ENCODE measurements at regions not wholly inside any gene's neighbourhood (a gene's known extent, or its start where the extent isn't known, plus 50 kb on each side); places are given as distances from the start of the nearest gene placed in this dataset.
"Not testable (repeated sequence)": the region's sequence is repeated elsewhere in the genome, so short reads cannot be mapped to it uniquely, and the experiment has no call there.

DNA sequence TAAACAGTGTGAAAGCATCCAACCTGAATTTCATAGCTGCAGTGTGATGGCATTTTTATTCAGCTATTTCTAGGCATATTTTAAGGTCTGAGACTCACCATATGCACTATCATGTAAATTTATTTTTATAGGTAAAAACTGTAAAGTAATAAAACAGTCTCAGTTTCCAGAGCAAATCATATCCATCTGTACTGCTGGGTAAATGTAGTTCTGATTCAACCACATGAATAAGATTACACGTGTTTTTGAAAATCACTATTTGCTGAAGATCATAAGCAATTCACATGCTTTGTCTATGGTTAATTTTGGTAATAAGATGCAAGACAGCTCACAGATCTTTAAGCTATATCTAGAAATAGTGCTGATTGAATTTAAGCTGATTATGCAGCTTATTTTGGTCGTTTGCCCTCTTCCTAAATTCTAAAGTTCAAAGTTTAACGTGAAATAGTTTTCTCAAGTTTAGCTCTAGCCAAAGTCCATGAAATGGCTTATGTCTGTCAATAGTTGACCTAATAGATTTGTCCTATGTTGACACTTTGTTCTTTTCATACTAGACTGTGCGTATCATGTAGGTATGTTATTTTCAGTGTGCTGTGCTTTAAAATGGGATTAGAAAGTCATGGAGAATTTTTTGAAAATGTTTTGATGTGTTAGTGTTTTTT lies 489.0 kb downstream of the USP25 start:
- no peaks in the 10 kb centered on the region for H3K9me3 ChIP-seq
- no peak overlapping the region for H3K4me3 ChIP-seq
- ATAC-seq: no peak
- H3K4me1 ChIP-seq: peaks cover 0 to 31% (median 8%) of the 10 kb centered on the region in 9 donors
- no peak overlapping the region for H3K27ac ChIP-seq
- intact Hi-C loops (cut with DNase I): loop anchor here in 1 of 10 donors (10.0 kb wide), 1 partner anchor 216 kb away; no protein-coding TSS in a partner anchor
- WGBS, 2 donors: 92 to 95% methylated on average over 4 of the region's 4 CpGs
- TF ChIP-seq CTCF (IDR thresholded peaks at IDR 0.05): no peak
- DNase-seq: no peak
- H3K36me3 ChIP-seq: no peaks in the 10 kb centered on the region
- no peaks in the 10 kb centered on the region for H3K27me3 ChIP-seq

- intact Hi-C loops (cut with DNase I); DNase-seq; H3K36me3 ChIP-seq; H3K27me3 ChIP-seq; ATAC-seq; H3K27ac ChIP-seq; H3K4me3 ChIP-seq; H3K4me1 ChIP-seq: not testable (repeated sequence)
- 81% methylated on average over 3 of the region's 3 CpGs for WGBS, 2 donors
- peaks cover 0 to 27% (median 4%) of the 10 kb centered on the region in 11 donors for H3K9me3 ChIP-seq
Measured at GRCh38 chr21:16224756-16225155, 495.0 kb downstream of the USP25 start.

DNA sequence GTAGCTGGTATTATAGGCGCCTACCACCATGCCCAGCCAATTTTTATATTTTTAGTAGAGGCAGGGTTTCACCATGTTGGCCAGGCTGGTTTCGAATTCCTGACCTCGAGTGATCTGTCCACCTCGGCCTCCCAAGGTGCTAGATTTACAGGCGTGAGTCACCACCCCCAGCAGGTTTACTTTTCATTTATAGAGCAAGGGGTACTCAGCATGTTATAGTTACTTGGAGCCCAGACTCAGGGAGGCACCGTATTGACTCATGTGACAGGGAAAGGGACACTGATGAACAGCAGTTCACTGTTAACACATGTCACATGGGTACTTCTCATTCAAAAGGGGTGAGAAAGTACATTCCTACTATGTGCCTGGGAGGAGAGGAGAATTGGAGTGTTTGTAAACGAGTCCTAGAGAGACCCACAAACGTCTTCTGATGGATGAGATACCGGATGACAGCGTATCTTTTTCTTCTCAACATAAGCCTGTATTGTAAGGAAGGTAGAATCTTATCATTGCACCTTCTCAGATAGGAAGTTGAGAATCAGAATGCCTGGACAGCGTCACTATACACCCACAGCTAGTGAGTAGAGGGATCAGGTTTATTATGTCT lies 510.0 kb downstream of the USP25 start:
- H3K9me3 ChIP-seq: no peaks in the 10 kb centered on the region
- no peak for ATAC-seq
- DNase-seq: no peak
- no peak for TF ChIP-seq CTCF (IDR thresholded peaks at IDR 0.05)
- H3K4me1 ChIP-seq: no peaks in the 10 kb centered on the region
- WGBS, 2 donors: 60 to 68% methylated on average over 11 of the region's 11 CpGs
- H3K4me3 ChIP-seq: no peak overlapping the region
- H3K36me3 ChIP-seq: no peaks in the 10 kb centered on the region
- no peak overlapping the region for H3K27ac ChIP-seq
- H3K27me3 ChIP-seq: no peaks in the 10 kb centered on the region
- intact Hi-C loops (cut with DNase I): no loop called here

GRCh38 chr21:16241016-16241415 lies 511.2 kb downstream of the USP25 start:
- Histone ChIP-seq H3K27me3 (no peaks in the 10 kb centered on the region), H3K9me3 (peaks cover 0 to 7% (median 0%) of the 10 kb centered on the region in 11 donors), H3K36me3 (no peaks in the 10 kb centered on the region), H3K27ac (no peak overlapping the region), H3K4me3 (no peak overlapping the region), H3K4me1 (no peaks in the 10 kb centered on the region)
- 88% methylated on average over 2 of the region's 2 CpGs for WGBS, 2 donors
- intact Hi-C loops (cut with DNase I): no loop called here
- no peak for ATAC-seq
- no peak for TF ChIP-seq CTCF (IDR thresholded peaks at IDR 0.05)
- no peak for DNase-seq

GRCh38 chr21:16241479-16241963 lies 511.7 kb downstream of the USP25 start:
- H3K4me1 ChIP-seq: no peaks in the 10 kb centered on the region
- H3K4me3 ChIP-seq: no peak overlapping the region
- no peak for ATAC-seq
- H3K36me3 ChIP-seq: no peaks in the 10 kb centered on the region
- no peaks in the 10 kb centered on the region for H3K27me3 ChIP-seq
- DNase-seq: no peak
- no peak overlapping the region for H3K27ac ChIP-seq
- intact Hi-C loops (cut with DNase I): no loop called here
- H3K9me3 ChIP-seq: peaks cover 0 to 11% (median 0%) of the 10 kb centered on the region in 11 donors
- TF ChIP-seq CTCF (IDR thresholded peaks at IDR 0.05): no peak
- 47 to 49% methylated on average over 6 of the region's 6 CpGs for WGBS, 2 donors
